Breast epithelium (tissue), 4 donors: ENCODE measurements at regions not wholly inside any gene's neighbourhood (a gene's known extent, or its start where the extent isn't known, plus 50 kb on each side); places are given as distances from the start of the nearest gene placed in this dataset.

Source experiments
- DNase-seq, 2 donors: peaks; one replicate each; pipeline ENCODE4 v3.0.0-alpha.2; 2019; ENCODE audit warnings: low spot score in 2 of 2
- H3K27ac ChIP-seq, 2 donors: fragments of 200-600 bp; sonication (generic) in 1 of 2; one replicate each; pipeline ENCODE4 v1.5.1; 2016 to 2019; ENCODE audit warnings: mild to moderate bottlenecking in 1 of 2
- H3K27me3 ChIP-seq, 2 donors: fragments of 200-600 bp; sonication (generic) in 1 of 2; one replicate each; pipeline versions ENCODE4 v1.5.1 to v1.6.0; 2017 to 2019; ENCODE audit warnings: control low read depth in 1 of 2, mild to moderate bottlenecking in 1 of 2
- H3K36me3 ChIP-seq: fragments of 200-600 bp; one replicate; pipeline ENCODE4 v1.5.1; 2019
- H3K4me1 ChIP-seq, 2 donors: fragments of 200-600 bp; sonication (generic); one replicate each; pipeline ENCODE4 v1.5.1; 2016 to 2019; ENCODE audit warnings: control low read depth in 1 of 2
- H3K4me3 ChIP-seq, 3 donors: fragments of 200-600 bp; sonication (generic); 1 replicate in 2 of 3; 2 replicates in 1 of 3; pipeline ENCODE4 v1.5.1; 2016 to 2019; ENCODE audit warnings: mild to moderate bottlenecking in 3 of 3, moderate library complexity in 2 of 3
- H3K9me3 ChIP-seq, 2 donors: fragments of 200-600 bp; sonication (generic) in 1 of 2; one replicate each; pipeline ENCODE4 v1.5.1; 2016 to 2019; ENCODE audit warnings: control low read depth in 1 of 2
- CTCF ChIP-seq, 3 donors: fragments of 450-650 bp; IDR thresholded peaks; one replicate each; pipeline ENCODE4 v1.5.1; 2016 to 2017; ENCODE audit warnings: antibody characterized with exemption in 3 of 3, mild to moderate bottlenecking in 3 of 3, moderate library complexity in 3 of 3
- POLR2A ChIP-seq: fragments of 450-650 bp; IDR thresholded peaks from one replicate; pipeline ENCODE4 v1.6.1; 2016; ENCODE audit warnings: antibody characterized with exemption, mild to moderate bottlenecking, moderate library complexity
- POLR2AphosphoS5 ChIP-seq, 3 donors: sonication (generic); formaldehyde crosslinking; IDR thresholded peaks; one replicate each; pipeline ENCODE4 v1.6.1; 2017; ENCODE audit warnings: antibody characterized with exemption in 3 of 3
- intact Hi-C: fragments of 100-400 bp; cut with DNase I; formaldehyde crosslinking; loops from one replicate; pipeline ENCODE4 v1.15.1; 2023; ENCODE audit warnings: low total_unique reads

DNA sequence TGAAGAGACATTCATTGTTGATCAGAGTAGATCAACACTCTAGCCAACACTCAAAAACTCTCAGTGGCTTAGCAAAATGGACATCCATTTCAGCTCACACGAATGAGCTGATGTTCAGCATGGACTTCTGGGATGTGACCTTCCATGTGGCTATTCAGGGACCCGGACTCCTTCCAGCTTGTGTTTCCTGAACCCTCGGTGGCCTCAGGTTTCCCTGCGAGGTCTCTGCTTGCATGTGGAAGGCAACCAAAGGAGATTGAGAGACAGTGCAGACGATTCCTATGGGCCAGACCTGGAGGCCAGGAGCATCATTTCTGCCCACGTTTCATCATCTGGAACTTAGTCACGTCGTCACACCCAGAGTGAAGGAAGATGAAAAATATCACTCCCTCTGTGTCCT lies 1137.4 kb downstream of the TBC1D22A start:
- no peaks in the 10 kb centered on the region for H3K36me3 ChIP-seq
- no peak for DNase-seq

GRCh38 chr22:47898946-47899345 lies 1136.5 kb downstream of the TBC1D22A start:
- DNase-seq, result no peak
- peaks cover 0 to 17% of the 10 kb centered on the region in 2 donors for H3K9me3 ChIP-seq
- no peaks in the 10 kb centered on the region for H3K27me3 ChIP-seq
- no peak overlapping the region for H3K27ac ChIP-seq
- intact Hi-C loops, result no loop called here
- H3K4me1 ChIP-seq, result no peaks in the 10 kb centered on the region
- H3K36me3 ChIP-seq, result no peaks in the 10 kb centered on the region
- TF ChIP-seq POLR2A (no peak), POLR2AphosphoS5 (IDR thresholded peaks at IDR 0.05) (no peak), CTCF (IDR thresholded peaks at IDR 0.05) (no peak)
- H3K4me3 ChIP-seq, result no peak overlapping the region

More for the DNA sequence above, 1137.4 kb downstream of the TBC1D22A start:
- Histone ChIP-seq H3K27ac (no peak overlapping the region), H3K27me3 (no peaks in the 10 kb centered on the region), H3K4me1 (no peaks in the 10 kb centered on the region), H3K9me3 (peaks cover 0 to 7% of the 10 kb centered on the region in 2 donors), H3K4me3 (no peak overlapping the region)
- TF ChIP-seq CTCF (IDR thresholded peaks at IDR 0.05) (no peak), POLR2AphosphoS5 (IDR thresholded peaks at IDR 0.05) (no peak), POLR2A (no peak)
- intact Hi-C loops, result no loop called here

GRCh38 chr22:47891609-47892008 lies 1129.2 kb downstream of the TBC1D22A start:
- no peak for TF ChIP-seq CTCF (IDR thresholded peaks at IDR 0.05)
- no peak for TF ChIP-seq POLR2AphosphoS5 (IDR thresholded peaks at IDR 0.05)
- intact Hi-C loops, result no loop called here
- Histone ChIP-seq H3K27me3 (peaks cover 0 to 17% of the 10 kb centered on the region in 2 donors), H3K27ac (no peak overlapping the region), H3K4me1 (no peaks in the 10 kb centered on the region), H3K9me3 (peaks cover 0 to 17% of the 10 kb centered on the region in 2 donors), H3K36me3 (no peaks in the 10 kb centered on the region), H3K4me3 (no peak overlapping the region)
- DNase-seq, result no peak

GRCh38 chr22:47888817-47889216 lies 1126.4 kb downstream of the TBC1D22A start:
- no peak for TF ChIP-seq CTCF (IDR thresholded peaks at IDR 0.05)
- no peak for TF ChIP-seq POLR2A
- TF ChIP-seq POLR2AphosphoS5 (IDR thresholded peaks at IDR 0.05), result no peak
- no peak for DNase-seq
- H3K9me3 ChIP-seq, result no peaks in the 10 kb centered on the region
- no peak overlapping the region for H3K4me3 ChIP-seq
- no peaks in the 10 kb centered on the region for H3K36me3 ChIP-seq
- H3K27ac ChIP-seq, result no peak overlapping the region
- intact Hi-C loops, result no loop called here
- peaks cover 0 to 23% of the 10 kb centered on the region in 2 donors for H3K27me3 ChIP-seq
- no peaks in the 10 kb centered on the region for H3K4me1 ChIP-seq

DNA sequence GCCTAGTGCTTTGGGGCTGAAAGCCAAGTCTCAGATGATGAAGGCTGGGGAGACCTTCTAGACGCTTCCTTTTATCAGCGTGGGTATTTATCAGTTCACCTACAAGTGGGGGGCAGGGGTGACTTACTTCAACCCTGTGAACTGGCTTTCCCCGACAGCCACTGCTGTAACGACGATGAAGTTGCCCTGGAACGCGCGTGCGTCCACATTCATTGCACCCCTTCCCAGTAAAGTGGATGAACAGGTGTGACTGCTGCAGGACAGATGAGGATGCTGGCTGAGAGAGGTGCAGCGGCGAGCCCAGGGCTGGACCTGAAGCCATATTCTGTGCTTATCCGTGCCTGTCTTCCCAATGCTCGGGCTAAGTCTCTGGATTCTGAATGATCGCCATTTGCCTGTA lies 1122.3 kb downstream of the TBC1D22A start:
- H3K4me1 ChIP-seq, result no peaks in the 10 kb centered on the region
- no peak for TF ChIP-seq POLR2AphosphoS5 (IDR thresholded peaks at IDR 0.05)
- TF ChIP-seq POLR2A, result no peak
- TF ChIP-seq CTCF (IDR thresholded peaks at IDR 0.05), result no peak
- no peak overlapping the region for H3K27ac ChIP-seq
- H3K36me3 ChIP-seq, result no peaks in the 10 kb centered on the region
- peaks cover 0 to 14% of the 10 kb centered on the region in 2 donors for H3K27me3 ChIP-seq
- no peak for DNase-seq
- H3K4me3 ChIP-seq, result no peak overlapping the region
- intact Hi-C loops, result no loop called here
- no peaks in the 10 kb centered on the region for H3K9me3 ChIP-seq
